HG02798 (cell line): ENCODE measurements at regions not wholly inside any gene's neighbourhood (a gene's known extent, or its start where the extent isn't known, plus 50 kb on each side); places are given as distances from the start of the nearest gene placed in this dataset.
"Not testable (repeated sequence)": the region's sequence is repeated elsewhere in the genome, so short reads cannot be mapped to it uniquely, and the experiment has no call there.

Experiments
- ATAC-seq: cut with Tn5 transposase; IDR thresholded peaks from one replicate; pipeline ENCODE4 v1.9.1; 2021; ENCODE audit warnings: mild to moderate bottlenecking; ENCODE audit not compliant: unreplicated experiment, poor library complexity

DNA sequence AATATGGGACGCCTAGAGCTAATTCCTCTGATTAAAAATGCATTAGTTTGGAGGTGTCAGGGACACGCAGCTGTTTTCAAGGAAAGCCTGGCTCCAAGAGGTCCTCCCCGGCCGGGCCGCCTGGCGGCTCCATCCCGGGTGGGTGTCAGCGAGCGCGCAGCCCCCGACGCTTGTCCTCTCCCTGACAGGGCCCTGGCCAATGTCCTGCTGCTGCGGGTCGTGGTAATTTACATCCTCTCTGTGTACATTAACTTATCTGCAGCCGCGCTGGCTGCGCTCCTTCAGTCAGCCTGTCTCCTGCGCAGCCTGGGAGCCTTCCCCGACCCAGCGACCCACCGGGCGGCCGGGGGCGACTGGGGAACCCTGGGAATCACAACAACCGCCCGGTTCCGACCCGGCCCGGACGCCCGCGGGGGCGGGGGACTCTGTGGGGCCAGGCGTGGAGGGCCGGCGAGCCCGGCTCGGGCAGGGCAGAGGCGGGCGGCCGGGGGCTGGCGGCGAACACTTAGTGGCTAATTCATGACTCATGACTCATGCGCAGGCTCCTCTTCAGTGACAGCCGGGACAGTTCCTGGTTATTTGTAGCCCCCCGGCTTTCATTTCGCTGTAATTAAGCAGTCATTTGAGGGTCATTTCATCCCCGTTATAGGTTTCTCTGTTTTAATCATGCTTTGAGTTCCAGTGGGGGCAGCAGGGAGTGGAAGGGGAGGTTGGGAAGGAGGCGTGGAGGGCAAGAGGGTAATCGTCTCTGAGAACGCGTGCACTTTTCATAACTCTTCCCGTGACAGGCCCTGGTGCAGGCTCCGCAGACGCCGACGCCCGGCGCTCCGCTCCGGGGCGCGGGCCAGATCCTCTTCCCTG lies 141.9 kb upstream of the CTAGE1 start:
- no peak for ATAC-seq

DNA sequence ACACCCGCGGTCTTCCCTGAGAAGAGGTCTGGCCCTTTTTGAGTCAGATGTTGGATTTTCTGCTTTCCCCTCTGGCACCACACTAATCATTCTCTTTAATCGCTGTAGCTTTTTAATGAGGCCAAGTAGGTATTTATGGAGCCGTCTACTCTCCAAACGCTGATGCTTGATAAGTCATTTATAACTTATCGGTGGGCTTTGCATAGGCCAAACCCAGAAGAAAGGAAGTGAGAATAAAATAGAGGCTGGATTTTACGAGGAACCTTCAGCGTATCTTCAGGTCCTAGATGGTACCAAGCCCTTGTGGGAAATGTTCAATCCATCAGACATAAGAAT lies 142.5 kb upstream of the CTAGE1 start:
- no peak for ATAC-seq

DNA sequence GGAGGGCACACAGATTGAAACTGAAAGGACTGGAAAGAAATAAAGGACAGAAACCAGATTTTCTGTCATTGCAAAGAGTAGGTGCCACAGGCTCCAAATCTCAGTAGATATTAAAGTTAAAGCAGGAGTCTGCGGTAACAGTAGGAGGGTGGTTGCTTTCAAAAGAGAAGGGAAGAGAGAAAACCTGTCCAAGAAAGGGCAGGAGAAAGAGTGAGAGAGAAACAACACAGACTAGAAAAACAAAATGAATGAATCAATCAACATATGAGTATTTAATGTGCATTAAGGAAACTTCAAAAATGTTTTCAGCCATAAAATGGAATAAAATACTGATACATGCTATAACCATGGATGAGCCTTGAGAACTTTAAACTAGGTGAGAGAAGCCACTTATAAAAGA lies 143.1 kb upstream of the CTAGE1 start:
- no peak for ATAC-seq

DNA sequence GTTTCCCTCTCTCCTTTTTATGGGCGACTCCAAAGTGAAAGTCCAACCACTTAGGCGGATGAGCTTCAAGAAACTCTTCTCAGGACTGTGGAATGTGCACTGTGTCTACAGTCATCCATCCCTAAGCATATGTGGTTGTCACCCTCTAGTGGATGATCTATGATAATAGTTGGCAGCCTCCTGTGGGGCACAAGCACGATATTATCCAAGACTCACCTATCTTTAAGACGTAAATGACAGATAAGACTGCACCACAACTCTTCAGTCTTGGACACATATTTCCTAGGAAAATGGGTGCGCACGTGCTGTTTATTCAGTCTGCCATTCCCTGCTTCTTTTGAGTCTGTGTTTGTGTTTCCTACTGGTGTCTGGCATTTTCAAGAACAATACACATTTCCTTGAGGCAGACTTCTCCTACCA lies 145.5 kb upstream of the CTAGE1 start:
- ATAC-seq: peak; percentile 72

DNA sequence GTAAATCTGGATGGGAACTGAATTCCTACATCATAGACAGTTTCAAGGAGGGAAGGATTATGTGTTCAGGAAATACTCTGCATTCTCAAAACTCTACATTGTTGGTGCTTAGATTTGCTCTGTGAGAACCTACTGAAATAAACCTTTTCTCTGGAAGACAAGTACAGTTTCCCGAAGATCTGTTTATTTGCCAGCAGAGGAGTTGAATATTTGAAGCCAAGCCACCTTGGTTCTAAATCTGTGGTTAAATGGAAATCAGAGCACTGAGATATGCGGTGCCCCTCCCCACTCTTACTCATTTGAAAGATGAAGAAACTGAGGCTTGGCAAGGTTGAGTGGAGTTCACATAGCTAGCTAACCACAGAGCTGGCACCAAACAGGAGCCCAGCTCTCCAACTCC lies 146.3 kb upstream of the CTAGE1 start:
- no peak for ATAC-seq

DNA sequence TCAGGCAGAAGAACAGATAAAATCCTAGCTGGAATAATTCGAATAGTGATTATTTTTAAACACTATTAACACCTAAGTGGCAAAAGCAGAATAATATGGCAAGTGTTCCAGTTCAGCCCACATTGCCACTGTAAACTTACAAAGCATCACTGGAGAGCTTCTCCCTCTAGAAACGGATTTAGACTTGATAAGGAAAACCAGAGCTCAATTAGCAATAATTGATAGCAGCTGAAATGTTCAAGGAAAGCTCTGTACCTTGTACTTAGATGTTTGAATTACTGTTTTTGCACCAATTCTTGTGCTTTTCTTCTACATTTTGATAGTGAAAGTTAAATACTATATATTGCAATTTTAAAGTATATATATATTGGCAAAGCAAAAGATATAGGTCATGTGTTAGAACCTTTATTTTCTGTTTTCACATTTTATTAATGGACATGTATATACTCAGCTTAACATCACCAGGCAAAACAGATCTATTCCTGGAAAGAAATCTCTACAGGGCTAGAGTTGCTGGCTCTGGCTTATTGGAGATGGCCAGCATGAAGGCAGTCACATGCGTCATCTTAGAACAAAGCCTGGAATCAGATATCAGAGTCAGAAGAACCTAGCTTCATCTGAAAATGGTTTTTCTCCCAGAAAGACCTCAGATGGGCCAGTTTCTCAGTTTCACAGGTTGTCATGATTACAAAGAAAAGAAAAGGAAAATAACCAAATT lies 149.1 kb upstream of the CTAGE1 start:
- no peak for ATAC-seq

DNA sequence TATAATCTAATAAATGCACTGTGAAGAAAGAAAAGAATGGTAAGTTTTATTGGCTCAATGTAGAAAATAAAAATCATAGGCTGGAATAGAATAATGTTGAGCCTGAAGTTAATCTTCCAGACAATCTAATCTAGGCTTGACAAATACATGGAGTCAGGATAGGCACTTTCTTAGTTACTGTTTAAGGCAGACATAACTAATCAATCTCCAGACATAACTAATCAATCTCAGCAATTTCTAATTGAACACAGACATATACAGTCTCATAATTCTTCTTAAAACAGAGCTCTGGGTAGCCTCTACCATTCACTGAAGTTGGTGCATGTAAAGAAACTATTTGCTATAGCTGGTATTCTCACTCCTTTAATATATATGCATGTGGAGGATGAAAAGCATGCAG lies 150.1 kb upstream of the CTAGE1 start:
- no peak for ATAC-seq

DNA sequence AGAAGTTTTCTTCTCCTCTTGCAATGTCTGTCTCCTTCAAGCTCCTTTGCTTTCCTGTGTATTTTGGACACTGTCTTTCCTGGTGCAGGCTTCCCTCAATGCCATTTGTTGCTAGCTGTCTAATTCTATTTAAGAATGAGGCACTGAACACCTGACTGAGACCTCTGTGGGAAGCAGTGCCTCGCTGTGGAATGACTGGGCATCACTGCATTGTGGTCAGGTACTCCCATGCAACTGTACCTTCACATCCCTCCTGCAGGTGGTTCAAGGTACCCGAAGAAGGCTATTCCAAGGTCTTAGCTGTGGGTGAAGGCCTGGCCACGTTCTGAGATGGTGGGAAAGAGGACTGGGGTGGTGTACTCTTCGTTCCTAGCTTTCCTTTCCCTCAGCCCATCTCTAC lies 152.8 kb upstream of the CTAGE1 start:
- ATAC-seq: no peak

DNA sequence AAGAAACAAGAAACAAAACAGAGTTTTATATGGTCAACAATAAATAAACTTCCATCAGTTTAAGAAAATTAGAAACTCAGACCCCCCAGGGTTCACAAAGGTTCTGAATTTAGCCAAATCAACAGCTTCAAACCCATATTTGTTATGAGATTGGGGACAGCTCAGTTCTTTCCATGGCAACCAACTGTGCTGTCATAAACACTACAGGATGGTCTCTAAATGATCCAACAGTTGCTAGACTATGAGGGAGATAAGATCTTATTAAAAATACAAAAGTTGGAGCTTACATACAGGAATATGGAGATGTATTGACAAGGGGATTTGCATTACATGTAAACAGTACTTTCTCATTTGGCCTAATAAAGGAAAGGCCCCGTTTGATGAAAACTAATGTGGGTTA lies 154.6 kb upstream of the CTAGE1 start:
- no peak for ATAC-seq

DNA sequence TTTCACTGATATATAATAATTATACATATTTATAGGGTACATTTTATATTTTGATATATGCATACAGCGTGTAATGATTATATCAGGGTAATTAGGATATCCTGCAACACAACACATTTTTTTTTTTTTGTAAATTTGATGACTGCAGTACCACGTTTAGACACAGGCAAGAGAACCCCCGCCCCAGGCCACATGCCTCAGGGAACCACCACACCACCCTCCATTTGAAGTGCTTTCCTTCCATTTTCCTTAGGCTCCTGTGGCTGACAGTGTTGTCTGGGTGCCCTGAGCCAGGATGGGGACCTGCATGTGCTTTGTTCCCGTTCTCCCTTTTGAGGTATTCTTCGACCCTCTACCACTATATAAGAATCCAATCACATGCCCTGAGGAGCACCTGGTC lies 161.6 kb upstream of the CTAGE1 start:
- ATAC-seq: no peak

DNA sequence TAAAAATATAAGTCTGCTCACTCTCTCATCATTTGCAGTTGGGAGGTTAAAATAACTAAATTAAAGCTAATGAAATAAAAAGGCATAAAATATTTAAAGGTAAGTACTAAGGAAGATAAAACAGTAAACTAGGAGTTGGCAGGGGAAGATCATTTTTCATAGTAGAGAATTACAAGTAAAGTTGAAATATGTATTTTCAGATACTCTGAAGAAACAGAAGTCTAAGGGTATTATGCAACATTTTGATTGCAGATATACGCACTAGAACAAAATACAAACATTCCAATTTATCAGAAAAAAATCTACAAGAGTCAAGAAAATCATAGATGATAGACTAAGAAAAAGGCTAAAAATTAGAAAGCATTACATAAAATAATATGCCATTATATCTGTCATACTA lies 167.6 kb upstream of the CTAGE1 start:
- no peak for ATAC-seq

DNA sequence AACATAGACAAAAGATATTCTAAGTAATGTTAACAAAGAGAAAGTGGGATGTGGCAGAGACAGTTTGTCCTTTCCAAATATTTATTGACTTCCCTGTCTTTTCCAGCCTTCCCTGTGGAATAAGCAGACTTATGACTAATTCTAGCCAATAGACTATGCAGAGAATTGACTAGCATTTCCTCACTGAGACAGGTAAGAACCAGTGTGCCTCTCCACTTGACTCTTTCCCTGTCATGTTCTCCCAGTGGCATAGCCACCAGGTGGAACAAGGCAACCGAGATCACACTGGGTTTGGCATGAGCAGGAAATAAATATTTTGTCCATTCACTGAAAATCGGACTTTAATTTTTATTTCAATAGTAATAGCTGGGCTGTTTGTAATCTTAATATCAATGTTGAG lies 168.1 kb upstream of the CTAGE1 start:
- no peak for ATAC-seq

DNA sequence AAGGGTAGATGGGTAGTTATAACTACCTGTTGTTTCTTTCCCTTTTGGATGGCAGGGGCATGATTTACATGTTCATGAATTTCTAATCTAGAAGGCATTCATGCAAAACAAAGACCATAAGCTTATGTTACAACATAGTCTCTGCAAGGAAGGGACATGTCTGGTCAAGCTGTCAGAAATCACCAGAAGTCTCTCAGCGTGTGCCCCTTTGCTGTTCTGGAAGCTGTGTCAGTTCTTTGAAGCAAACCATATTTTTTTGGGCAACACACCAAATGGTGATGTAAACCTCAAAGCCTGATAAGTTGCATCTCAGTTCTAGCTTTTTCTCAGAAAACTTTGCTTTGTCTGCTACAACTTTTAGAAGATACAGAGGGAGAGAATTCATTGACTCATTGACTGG lies 173.5 kb upstream of the CTAGE1 start:
- no peak for ATAC-seq

DNA sequence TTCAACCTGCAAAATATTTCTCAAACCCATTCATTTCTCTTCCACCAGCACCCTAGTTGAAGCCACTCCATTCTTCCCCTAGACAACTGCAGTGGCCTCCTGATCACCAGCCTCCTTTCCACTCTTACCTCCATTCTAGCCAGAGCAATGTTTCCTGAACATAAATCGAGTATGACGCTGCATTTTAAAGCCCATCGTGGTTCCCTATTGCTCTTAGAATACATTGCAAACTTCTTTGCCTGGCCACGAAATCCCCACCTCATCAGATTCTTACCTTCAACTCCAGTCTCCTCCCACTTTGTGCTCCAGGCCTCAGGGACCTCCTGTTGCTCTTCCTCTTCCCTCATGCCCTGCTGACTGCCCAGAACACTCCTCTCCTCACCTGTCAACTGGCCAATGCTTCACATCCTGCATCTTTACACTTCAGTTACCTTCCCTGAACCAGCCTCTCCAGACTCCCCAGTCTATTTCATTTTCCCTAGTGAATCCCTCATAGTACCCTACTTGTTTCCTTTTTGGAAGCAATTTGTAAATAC lies 176.5 kb upstream of the CTAGE1 start:
- no peak for ATAC-seq

DNA sequence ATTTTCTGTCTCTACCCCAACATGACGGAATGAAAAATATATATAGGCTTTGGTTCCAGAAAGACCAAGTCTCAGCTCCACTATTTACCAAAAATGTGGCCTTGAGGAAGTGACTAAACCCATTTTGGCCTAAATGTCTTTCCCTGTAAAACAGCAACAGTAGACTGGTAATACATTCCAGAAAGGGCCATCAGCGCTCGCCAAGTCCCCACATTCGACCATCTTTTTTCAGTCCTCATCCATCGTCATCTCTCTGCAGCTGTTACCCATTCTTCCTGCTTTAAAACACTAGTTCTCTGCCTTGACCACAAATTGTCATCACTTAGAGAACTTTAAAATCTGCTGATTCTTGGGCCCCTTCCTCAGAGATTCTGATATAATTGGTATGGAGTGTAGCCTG lies 183.8 kb upstream of the CTAGE1 start:
- no peak for ATAC-seq

DNA sequence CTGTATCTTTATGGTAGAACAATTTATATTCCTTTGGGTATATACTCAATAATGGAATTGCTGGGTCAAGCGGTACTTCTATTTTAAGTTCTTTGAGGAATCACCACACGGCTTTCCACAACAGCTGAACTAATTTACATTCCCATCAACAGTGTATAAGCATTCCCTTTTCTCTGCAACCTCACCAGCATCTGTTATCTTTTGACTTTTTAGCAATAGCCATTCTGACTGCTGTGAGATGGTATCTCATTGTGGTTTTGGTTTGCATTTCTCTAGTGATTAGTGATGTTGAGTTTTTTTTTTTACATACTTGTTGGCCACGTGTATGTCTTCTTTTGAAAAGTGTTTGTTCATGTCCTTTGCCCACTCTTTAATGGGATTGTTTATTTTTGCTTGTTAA lies 184.7 kb upstream of the CTAGE1 start:
- not testable (repeated sequence) for ATAC-seq

DNA sequence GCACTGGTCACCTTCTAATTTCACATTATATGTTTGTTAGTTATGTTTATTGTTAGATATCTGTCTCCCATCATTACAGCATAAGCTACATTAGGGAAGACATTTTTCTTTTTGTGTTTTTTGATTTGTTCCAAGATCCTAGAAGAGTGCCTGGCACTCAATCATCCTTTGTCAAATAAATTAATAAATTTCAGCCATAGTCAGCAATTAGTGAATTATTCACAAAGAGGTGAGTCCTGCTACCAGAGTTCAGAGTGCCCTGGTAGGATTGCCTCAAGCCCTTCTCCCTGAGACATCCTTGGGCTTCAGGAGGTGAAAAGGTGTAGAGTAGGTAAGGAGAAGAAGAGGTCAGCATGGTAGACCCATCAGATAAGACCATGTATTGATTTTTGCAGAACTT lies 186.2 kb upstream of the CTAGE1 start:
- ATAC-seq: no peak

DNA sequence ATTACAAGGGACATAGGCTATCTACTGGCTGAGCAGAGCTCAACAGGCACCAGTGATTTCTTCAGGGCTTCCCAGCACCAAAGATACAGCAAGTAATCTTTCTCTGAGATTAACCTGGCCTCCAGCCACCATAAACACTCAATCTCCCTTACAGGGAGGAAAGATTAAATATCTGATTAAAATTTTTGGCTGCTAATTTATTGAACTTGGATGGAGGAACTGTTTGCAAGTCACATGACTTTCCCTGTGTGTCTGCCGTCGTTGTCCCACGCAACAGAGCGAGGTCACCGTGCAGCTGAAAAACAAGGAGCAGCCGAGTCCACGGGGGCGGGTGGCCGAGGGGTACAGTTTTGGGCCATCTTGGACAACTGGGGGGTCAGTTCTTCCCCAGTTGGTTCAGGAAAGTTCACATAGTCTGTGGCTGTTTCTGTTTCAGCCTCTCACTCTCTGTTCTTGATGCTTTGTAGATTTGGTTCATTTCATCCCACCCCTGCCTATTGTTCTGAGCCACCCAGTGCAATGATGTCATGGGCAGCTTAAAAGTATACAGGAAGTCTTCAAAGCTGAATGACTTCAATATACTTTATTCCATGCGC lies 186.8 kb upstream of the CTAGE1 start:
- no peak for ATAC-seq

DNA sequence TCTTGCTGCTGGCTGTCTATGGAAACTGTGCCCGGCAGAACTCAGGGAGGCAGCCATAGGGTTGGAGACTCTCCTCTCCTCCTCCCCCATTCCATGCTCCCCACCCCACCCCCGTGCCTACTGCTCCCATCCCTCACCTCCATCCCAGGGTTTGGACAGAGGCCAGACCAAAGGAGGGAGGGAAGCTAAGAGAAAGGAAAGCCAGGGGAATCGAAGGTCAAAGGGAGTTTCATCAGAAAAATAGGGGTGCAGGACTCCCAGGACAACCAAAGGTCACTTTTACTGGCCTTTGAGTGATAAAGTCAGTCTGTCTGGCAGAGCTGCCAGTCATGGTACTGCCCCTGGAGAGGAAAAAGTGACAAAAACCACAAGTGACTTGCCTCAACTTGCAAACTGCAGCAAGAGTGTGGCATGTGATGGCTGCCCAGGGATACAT lies 187.3 kb upstream of the CTAGE1 start:
- no peak for ATAC-seq

DNA sequence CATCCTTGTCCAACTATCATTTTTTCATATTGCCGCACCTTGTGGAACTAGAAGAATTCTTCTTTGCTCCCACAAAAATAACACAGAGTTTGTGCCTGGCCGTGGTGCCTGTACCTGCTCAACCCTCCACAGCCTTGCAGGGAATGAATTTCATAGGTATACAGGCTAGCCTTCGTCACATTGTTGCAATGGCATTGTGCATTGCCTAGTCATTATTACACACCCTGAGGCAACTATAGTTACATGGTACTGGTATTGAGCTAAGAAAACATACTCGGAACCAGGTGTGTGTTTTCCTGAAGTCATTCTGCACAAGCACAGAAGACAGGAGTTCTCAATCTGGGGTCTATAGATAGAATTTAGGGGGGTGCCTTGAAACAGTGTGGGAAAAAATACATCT lies 188.0 kb upstream of the CTAGE1 start:
- ATAC-seq: no peak

DNA sequence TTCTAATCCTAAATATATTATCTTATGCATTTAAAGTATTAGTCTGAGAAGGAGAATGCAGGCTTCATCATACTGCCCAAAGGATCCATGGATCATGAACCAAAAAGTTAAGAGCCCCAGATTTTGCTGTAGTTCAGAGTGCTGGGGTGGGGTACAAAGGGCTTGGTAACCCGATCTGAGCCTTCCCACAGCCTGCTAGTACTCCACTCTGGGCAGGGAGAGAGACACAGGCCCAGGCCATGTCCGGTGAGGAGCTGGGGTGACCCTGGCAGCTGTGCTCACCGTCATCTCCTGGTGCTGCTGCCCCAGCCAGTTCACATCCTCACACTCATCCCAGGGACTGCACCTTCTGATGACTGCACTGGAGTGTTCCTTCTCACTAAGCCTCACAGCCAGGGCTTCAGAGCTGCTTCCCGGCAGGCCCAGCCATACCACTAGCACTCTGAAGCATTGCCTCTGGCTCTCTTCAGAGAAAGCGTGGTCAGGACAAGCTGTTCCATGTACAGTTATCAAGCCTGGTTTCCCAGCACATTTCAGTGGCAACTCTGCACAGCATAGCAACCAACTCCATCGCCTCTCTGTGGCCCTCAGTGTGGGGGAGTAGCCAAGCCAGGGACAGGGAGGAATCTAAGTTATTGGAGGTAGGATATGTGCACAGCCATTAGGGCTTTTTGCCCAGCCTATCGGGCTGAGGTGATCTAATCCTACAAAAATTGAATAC lies 189.0 kb upstream of the CTAGE1 start:
- ATAC-seq: no peak
